ENCODE measurements at regions not wholly inside any gene's neighbourhood (a gene's known extent, or its start where the extent isn't known, plus 50 kb on each side); places are given as distances from the start of the nearest gene placed in this dataset.
A peak's percentile ranks its signal among the peaks of the same experiment; 100 is the strongest.
"Not testable (repeated sequence)": the region's sequence is repeated elsewhere in the genome, so short reads cannot be mapped to it uniquely, and the experiment has no call there.

- DNase-seq (ENCODE audit: low read depth) = no peak
Measured at GRCh38 chr1:38671221-38671620, 188.4 kb downstream of the RRAGC start.

DNA sequence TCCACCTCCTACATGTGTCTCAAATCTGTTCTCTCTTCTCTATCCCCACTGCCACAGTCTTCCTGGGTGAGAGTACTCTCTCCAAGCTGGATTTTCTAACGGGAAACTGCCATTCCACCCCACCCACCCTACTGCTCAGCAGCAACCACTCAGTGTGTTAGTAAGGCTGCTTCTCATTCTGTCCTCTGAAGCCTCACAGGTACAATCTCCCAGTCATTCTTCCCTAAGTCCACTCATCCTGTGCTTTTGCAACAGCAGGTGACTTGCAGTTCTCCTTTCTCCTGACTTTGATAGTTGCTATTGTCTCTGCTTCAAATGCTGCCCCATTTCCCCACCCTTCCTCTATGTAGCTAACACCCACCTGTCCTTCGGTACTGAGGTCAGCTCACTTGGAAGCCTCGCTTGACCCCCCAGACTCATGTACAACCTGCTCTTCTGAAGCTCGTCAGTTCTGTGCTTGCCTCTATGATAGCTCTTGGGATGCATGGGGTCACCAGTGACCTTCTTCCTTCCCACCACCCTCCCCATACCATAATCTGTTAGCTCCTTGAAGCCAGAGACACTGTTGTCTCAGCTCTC is 188.9 kb downstream of the RRAGC start:
- no peak for DNase-seq (ENCODE audit: low read depth)

- no peak for DNase-seq (ENCODE audit: low read depth)
Measured at GRCh38 chr1:38667626-38668025, 191.9 kb downstream of the RRAGC start.

- no peak for DNase-seq (ENCODE audit: low read depth)
Measured at GRCh38 chr1:38662126-38662525, 197.4 kb downstream of the RRAGC start.

- DNase-seq (ENCODE audit: low read depth) = no peak
Measured at GRCh38 chr1:38658883-38659282, 200.7 kb downstream of the RRAGC start.

- no peak for DNase-seq (ENCODE audit: low read depth)
Measured at GRCh38 chr1:38657873-38658272, 201.7 kb downstream of the RRAGC start.

DNA sequence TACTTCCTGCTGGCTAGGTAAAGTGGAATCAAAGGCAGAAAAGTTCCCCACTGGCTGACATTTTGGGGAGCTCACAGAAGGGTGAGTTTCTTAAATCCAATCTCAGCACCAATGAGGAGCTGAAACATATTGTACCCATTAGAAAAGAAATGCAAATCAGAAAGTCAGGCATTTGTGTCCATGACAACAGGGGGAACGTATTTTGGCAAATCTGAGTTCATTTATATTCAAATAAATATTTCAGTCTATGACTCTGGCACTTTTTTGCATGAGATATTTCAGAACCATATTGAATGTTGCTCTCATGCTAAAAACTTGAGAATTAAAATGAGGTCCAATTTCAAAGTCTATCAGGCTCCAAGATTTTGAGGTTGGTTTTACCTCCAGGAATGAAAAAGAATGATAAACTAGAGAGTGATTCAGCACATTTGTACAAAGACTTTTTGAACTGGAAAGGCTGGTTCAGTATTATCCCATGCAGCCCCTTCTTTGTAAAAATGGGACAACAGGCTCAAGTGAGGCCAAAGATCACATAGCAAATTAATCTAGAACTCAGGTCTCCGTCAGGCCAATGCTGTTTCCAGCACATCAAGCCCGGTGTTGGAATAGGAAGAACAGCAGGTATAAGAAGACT is 202.2 kb downstream of the RRAGC start:
- DNase-seq (ENCODE audit: low read depth) = no peak

DNA sequence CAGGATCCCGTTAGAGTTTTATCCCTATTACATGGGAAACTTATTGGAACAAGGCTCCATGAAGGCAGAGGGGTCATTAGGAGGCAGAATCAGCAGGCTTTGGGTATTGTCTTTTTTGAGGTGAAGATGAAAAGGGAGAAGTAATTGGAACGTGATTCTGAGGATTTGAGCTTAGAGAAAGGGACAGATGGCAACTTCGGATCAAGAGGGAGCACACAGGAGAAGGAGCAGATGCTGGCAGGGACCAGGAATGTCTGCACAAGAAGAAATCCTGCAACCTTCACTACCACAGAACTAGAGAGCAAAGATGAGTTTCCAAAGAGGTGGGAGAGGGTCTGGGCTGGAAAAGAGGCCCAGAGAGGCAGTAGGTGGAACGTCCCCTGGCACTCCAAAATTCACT is 202.8 kb downstream of the RRAGC start:
- DNase-seq (ENCODE audit: low read depth) = no peak

DNA sequence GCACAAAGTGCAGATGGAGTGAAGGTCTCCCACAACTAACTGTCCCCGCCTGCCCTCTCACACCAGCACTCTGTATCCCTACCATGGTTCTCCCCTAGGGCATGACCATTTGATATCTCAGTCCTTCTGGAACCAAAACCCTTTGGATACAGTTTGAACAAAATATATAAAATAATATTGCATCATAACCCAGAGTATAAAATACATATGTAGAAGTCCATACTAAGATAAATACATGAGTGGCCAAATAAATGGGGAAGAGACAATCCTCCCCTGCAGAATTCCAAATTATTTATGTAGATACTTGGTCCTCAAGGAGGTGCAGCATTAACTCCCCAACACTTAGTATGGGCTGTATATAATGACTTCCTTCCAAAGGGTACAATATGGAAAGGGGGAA is 207.4 kb downstream of the RRAGC start:
- DNase-seq (ENCODE audit: low read depth) = no peak

GRCh38 chr1:38651669-38652068 is 207.9 kb downstream of the RRAGC start:
- DNase-seq (ENCODE audit: low read depth) = peak; percentile 11

DNA sequence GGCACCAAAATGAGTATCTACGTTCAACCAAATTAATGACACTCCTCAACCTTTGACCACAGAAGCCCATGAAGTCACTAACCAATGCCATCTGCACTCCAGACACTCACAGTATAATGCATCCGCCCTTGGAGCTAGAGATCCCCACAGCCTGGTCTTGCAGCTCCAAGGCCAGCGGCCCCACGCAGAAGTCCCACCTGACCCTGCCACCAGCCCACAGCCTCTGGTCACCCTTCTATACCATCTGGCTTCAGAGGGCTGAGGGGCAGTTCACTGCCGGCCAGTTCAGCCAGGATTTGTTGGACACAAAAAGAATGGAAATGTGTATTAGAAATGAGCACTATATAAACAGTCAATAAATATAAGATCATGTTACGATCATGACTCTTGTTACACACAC is 211.2 kb downstream of the RRAGC start:
- no peak for DNase-seq (ENCODE audit: low read depth)

DNA sequence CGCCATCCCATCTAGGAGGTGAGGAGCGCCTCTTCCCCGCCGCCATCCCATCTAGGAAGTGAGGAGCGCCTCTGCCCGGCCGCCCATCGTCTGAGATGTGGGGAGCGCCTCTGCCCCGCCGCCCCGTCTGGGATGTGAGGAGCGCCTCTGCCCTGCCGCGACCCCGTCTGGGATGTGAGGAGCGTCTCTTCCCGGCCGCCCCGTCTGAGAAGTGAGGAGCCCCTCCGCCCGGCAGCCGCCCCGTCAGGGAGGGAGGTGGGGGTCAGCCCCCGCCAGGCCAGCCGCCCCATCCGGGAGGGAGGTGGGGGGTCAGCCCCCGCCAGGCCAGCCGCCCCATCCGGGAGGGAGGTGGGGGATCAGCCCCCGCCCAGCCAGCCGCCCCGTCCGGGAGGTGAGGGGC is 212.2 kb downstream of the RRAGC start:
- DNase-seq (ENCODE audit: low read depth) = not testable (repeated sequence)

DNA sequence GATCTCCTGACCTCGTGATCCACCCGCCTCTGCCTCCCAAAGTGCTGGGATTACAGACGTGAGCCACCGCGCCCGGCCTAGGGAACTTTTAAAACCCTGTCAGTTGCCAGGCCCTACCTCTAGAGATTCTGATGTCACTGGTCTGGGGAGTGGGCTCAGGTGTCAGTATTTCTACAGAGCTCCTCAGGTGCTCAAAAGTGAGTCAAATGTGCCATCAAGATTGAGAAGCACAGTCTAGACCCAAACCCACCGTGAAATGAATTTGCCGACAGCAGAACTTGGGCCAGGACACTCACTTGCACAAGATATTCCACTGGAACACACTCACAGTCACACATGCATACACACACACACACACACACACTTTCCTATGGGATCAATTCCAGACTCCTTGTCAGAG is 215.5 kb downstream of the RRAGC start:
- no peak for DNase-seq (ENCODE audit: low read depth)

GRCh38 chr1:38641661-38642060 is 217.9 kb downstream of the RRAGC start:
- no peak for DNase-seq (ENCODE audit: low read depth)

- DNase-seq (ENCODE audit: low read depth) = no peak
Measured at GRCh38 chr1:38640371-38640770, 219.2 kb downstream of the RRAGC start.

DNA sequence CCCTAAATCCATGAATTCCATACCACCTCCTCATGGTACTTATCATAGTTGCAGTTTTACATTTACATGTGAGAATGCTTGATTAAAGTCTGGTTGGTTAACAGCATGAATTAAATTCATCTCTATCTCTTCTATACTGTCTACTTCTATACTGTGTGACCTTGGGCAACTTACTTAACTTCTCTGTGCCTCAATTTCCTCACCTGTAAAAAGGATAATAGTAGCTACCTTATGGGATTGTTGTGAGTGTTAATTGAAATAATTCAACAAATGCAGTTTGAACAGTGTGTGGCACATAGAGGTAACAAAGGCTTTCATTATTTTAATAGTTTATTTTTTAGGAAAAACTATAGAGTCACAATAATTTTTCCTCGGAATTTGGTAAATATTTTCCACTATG is 231.3 kb downstream of the RRAGC start:
- DNase-seq (ENCODE audit: low read depth) = no peak

- no peak for DNase-seq (ENCODE audit: low read depth)
Measured at GRCh38 chr1:38625939-38626338, 233.6 kb downstream of the RRAGC start.

DNA sequence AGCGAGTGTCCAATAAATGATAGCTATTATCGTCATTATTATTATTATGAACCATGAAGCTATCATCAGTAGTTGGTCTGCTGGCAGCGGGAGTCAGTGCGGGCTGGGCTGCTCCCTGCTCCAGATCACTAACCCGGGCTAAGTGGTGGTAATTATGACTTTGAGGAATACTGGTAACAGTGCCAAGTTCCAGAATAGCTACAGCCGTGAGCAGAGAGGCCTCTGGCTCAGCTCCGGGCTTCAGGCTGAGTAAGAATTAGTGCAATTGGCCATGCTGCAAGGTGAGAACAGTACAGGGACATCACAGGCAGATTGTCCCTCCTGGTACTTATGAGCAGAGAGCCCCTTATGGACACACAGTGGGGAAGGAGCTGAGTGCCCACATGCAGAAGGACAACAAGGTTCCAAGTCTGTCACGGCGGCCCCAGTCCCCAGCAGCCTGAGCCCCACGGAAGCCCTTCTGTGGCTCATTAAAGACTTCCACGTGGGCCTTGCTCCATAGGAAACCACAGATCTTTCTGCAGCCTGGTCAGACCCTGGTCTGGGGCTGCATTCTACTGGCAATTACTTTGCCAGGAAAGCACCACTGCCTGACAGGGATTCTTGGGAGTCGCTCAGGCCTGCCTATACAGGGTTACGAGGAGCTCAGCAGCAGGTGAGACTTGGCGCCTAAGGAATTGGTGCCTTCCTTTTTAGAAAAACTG is 235.1 kb downstream of the RRAGC start:
- no peak for DNase-seq (ENCODE audit: low read depth)

- DNase-seq (ENCODE audit: low read depth) = no peak
Measured at GRCh38 chr1:38623529-38623928, 236.0 kb downstream of the RRAGC start.

- no peak for DNase-seq (ENCODE audit: low read depth)
Measured at GRCh38 chr1:38622197-38622596, 237.4 kb downstream of the RRAGC start.

DNA sequence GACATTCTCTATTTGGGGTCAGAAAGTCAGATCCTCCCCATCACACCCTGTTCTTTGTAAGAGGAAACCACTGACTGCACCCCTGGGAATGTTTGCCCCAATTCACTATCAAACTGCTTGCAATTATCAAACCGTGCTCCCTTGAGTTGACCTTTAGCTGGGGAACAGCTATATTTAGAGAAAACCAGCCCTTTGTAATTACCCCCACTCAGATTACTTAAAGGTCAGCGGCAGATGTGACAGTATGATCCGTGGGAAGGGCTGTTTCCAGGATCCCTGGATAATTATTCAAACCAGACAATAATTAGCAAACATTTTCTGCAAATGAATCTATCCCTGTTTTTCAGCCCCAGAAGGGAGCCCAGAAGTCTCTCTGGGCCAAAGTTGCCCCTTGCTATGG is 242.7 kb downstream of the RRAGC start:
- DNase-seq (ENCODE audit: low read depth) = no peak

- DNase-seq (ENCODE audit: low read depth) = no peak
Measured at GRCh38 chr1:38615680-38616079, 243.9 kb downstream of the RRAGC start.

GRCh38 chr1:38614861-38615260 is 244.7 kb downstream of the RRAGC start:
- DNase-seq (ENCODE audit: low read depth) = no peak

All from HT1080 (cell line).